NCI-H2081 treated with DMSO at 0.1 percent for 48 hours (cell line): ENCODE measurements at regions not wholly inside any gene's neighbourhood (a gene's known extent, or its start where the extent isn't known, plus 50 kb on each side); places are given as distances from the start of the nearest gene placed in this dataset.

Source experiments
- DNase-seq: peaks from one replicate; lab custom pipeline; 2025; lab: John Stamatoyannopoulos, UW

- no peak for DNase-seq
Measured at GRCh38 chr3:159848348-159849118, 140.1 kb upstream of the IL12A start.

- no peak for DNase-seq
Measured at GRCh38 chr3:159850481-159850880, 138.2 kb upstream of the IL12A start.

GRCh38 chr3:159852266-159852665 lies 136.4 kb upstream of the IL12A start:
- no peak for DNase-seq

GRCh38 chr3:159852821-159853505 lies 135.7 kb upstream of the IL12A start:
- no peak for DNase-seq

DNA sequence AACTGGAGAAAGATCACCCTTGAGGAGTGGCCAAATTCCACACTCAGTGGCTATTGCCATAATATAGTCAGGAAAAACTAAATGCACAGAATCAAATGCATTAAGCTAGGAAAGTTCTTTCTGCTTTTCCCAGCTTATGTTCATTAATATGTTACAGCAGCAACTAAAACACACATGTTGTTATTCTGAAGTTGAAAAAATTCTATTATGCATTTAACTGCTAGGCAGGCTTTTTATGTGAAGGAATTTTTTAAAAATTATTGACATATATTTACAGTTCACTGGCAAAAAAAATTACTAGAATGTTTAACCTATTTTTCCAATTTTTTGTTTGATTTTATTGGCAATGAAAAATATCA lies 135.2 kb upstream of the IL12A start:
- no peak for DNase-seq

DNA sequence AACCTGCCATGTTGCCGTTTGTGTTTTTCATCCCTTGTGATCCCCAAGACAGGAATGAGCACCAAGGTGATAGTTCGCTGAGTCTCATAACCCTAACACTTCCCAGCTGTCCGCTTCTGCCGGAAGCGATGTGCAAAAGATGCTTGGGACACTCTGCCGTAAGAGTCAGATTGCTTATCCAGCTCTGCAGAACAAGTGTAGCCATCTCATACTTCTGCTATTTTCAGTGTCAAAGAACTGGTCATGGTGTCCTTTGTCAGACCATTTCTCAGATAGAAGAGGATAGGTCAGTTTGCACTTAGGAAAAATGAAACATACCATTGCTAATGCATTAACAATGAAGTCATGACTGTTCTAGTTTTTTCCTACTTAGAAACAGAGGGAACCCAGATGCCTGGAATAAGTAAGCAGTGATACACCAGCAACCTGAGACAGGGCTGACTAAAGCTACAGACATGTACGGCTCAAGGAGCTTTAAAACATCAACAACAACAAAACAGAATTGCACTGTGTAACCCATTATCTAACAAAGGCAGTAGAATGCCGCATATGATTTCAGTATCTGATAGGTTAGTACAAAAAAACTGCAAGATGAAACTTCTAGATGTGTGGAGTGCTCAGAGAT lies 134.0 kb upstream of the IL12A start:
- no peak for DNase-seq

- no peak for DNase-seq
Measured at GRCh38 chr3:159855599-159856346, 132.9 kb upstream of the IL12A start.

DNA sequence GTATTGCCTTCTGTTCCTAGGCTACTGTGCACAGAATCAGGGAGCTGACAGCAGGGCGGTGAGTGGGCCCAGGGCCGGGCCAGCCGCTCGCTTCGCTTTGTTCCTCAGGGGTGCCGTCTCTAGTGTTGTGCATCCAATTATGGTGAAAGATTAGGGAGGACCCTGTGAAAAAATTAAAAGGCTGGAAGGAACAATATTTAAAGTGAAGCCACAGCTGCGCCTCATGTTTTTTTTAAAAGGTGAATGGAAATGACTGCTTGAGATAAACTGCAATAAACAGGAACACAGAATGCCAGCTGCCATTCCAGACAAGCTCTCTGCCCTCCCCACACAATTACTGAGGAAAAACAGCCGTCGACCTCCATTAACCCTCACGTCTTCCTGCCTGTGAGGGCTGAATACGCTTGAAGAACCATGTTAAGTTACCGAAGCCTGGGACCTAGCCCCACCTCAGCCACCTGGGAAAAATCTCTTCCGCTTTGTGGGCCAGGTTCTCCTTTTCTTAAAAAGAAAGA lies 132.0 kb upstream of the IL12A start:
- DNase-seq = peak; percentile 12

DNA sequence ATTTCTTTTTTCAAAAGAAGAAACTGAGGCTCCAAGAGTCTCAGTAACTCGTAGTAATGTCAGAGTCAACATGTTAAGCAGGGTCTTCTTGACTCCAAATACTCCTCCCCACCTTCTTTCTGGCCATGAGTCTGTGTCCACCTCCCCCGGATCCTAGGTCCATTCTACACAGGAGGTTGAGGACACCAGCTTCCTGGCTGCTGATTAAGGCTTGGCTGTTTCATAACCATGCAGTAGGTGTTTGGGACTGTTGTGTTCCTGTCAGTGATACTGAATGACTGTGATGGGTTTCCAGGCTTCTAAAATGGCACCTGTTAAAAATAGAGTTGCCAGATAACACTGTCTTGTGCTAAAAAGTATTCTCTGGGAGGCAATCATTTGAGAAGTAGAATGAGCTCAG lies 130.8 kb upstream of the IL12A start:
- no peak for DNase-seq

GRCh38 chr3:159858650-159859049 lies 130.0 kb upstream of the IL12A start:
- DNase-seq = no peak

- no peak for DNase-seq
Measured at GRCh38 chr3:159859424-159859823, 129.2 kb upstream of the IL12A start.

- no peak for DNase-seq
Measured at GRCh38 chr3:159859836-159860235, 128.8 kb upstream of the IL12A start.

GRCh38 chr3:159860269-159861116 lies 128.1 kb upstream of the IL12A start:
- DNase-seq = no peak

DNA sequence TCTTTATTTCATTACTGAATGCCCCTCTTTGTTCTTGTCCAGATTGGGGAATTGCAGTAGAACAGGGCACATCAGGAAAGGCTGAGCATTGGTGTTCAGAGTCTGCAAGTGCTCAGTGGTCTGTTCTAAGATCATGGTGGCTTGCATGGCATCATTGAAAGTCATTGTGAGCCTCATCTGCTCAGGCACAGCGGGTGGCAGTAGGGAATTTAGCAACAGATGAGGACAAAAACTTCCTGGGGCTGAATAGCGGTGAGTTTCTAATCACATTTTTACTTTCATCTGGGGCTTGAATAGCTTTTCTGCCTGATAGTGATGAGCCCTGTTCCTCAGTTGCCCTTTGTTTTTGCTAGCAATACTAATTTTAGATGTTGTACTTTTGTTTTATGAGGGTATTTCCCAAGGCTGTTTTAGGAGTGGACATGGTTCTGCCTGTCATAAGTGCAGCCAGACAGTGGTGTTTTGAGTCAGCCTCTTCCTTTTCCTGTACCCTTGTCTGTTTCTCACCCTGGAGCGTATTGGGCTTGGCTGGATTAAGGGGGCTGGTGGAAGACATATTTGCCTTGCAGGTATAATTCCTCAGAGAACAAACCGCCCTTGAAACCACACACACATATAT lies 127.2 kb upstream of the IL12A start:
- no peak for DNase-seq

- no peak for DNase-seq
Measured at GRCh38 chr3:159865041-159865579, 123.5 kb upstream of the IL12A start.

- DNase-seq = no peak
Measured at GRCh38 chr3:159866201-159866746, 122.4 kb upstream of the IL12A start.

DNA sequence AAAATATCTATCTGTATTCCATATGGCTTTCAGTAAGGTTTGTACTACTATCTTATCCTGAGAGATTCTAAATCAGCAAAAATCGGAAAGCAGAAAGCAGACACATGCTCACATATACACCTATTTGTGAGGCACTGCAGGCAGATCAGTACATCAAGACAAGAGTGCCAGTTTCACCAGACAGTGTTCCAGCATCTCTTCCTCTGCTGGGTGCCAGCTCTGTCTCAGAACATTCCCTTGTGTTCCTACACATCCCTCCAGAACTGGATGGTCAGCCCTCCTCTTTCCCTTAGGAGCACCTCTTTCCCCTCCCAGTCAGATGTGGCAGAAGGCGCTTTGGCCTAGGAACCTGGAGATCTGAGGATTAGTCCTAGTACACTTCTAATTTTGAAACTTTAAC lies 121.3 kb upstream of the IL12A start:
- no peak for DNase-seq

GRCh38 chr3:159870723-159871122 lies 117.9 kb upstream of the IL12A start:
- no peak for DNase-seq

GRCh38 chr3:159872374-159873109 lies 116.1 kb upstream of the IL12A start:
- DNase-seq = no peak

DNA sequence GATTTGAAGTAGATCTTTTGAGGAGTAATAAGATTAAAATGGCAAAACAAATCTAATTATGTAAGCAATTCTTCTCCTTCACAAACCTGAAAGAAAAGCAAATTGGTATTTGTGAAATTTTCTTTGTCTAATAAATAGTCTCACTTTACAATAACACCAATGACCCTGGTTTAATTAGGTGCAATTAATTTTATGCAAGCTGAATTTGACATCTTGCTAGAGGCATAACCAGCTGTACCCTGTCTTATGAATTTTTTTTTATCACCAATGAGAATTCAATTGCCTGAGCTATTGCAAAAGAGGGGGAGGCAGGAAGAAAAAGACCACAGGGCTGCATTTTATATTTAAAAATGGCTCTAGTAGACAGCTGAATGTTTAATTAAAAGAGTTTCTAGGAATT lies 113.5 kb upstream of the IL12A start:
- DNase-seq = no peak
